Right hindlimb (tissue), 1 donor: ENCODE measurements at regions not wholly inside any gene's neighbourhood (a gene's known extent, or its start where the extent isn't known, plus 50 kb on each side); places are given as distances from the start of the nearest gene placed in this dataset.
"Not testable (repeated sequence)": the region's sequence is repeated elsewhere in the genome, so short reads cannot be mapped to it uniquely, and the experiment has no call there.

Experiments used
- DNase-seq: peaks from one replicate; pipeline ENCODE4 v3.0.0-alpha.2; 2018

DNA sequence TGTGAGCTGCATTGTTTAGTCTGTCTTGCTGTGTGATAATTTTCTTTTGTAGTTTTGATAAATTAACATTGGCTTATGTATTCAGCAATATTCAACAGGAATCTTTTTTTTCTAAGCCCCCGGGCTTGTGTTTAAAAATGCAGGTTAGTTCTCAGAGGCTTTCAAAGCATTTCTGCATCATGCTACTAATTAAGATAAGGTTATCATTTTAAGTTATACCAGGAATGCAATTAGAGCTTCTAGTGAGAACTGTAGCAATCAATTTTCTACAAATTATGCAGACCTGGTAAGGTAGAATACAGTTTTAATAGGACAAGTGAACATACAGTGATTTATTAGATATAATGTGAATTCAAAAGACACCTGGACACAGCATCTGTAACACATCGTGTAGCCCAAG, 179.2 kb downstream of the PRL start:
- no peak for DNase-seq

DNA sequence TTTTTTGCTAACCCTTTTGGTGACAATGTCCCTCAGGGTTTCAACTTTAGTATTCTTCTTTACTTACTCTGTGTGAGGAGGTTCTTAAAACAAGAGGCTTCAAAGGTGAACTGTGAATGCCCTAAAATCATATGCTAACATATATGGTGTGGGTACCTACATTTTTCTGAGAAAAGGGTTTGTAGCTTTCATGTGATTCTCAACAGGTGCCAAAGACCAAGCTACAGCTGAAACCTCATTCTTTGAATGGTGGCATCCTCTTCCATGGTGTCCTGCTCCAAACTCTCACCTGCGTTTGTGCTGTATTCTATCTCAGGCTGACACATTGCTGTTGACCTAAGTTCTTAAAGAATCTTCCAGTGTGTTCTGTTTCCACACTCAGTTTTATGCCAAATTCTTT, 177.3 kb downstream of the PRL start:
- no peak for DNase-seq

DNA sequence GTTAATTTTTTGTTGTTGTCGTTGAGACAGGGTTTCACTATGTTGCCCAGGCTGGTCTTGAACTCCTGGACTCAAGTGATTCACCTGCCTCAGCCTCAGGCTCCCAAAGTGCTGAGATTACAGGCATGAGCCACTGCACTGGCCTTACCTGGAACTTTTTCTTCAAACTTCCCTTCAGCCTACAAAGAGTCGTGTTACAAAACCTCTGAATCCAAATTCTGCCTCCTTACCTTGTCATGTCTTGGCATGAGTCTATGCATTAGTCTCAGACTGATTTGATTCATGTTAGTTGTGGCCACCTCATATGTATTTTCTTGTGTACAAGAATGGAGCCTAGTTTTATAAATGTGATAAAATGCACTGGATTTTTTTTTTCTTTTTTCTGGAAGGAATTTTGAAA, 172.1 kb downstream of the PRL start:
- no peak for DNase-seq

DNA sequence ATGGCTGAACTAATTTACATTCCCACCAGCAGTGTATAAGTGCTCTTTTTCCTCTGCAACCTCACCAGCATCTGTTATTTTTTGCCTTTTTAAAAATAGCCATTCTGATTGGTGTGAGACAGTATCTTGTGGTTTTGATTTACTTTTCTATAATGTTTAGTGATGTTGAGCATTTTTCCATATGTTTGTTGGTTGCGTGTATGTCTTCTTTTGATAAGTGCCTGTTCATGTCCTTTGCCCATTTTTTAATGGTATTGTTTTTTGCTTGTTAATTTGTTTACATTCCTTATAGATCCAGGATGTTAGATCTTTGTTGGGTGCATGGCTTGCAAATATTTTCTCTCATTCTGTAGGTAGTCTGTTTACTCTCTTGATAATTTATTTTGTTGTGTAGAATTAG, 169.9 kb downstream of the PRL start:
- no peak for DNase-seq

DNA sequence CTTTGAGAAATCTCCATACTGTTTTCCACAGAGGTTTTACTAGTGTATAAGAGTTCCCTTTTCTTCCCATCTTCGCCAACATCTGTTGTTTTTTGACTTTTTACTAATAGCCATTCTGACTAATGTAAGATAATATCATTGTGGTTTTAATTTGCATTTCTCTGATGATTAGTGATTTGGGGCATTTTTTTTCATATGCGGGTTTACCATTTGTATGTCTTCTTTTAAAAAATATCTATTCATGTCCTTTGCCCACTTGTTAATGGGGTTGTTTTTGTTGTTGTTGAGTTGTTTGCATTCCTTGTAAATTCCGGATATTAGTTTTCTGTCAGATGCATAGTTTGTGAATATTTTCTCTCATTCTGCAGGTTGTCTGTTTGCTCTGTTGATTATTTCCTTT, 167.1 kb downstream of the PRL start:
- DNase-seq: no peak

DNA sequence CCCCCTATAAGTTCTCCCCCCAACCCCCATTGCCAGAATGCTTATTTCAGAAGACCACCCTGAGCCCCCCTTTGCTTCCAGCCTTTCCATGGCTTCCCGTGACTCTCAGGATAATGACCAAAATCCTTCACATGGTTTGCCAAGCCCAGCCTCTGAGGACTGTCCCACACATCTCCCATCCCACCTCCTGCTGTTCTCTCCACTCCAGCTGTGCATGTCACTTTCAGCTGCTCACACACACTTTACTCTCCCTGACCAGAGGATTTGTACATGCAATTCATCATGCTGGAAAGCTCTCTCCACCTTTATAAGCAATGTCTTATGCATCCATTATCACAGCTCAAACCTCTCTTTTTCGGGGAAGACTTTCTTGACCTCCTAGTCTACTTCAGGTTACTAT, 164.2 kb downstream of the PRL start:
- peak; percentile 68 for DNase-seq

DNA sequence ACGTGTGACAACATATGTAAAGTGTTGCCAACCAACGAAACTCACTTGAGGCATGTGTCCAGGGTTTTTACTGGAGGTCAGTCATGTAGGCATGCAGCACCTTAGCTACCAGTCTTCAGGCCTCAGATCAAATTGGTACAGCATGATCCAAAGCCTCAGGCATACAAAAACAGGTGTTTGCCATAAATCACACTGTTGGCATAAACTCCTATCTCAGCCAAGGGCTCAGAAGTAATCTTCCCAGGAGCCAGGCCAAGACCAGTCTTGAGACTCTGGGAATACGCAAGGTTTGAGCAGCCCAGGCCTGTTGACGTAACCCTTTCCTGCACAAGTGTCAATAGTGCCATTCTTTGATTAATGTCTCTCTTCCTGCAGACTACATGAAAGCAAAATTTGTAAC, 163.5 kb downstream of the PRL start:
- DNase-seq: peak; percentile 34

DNA sequence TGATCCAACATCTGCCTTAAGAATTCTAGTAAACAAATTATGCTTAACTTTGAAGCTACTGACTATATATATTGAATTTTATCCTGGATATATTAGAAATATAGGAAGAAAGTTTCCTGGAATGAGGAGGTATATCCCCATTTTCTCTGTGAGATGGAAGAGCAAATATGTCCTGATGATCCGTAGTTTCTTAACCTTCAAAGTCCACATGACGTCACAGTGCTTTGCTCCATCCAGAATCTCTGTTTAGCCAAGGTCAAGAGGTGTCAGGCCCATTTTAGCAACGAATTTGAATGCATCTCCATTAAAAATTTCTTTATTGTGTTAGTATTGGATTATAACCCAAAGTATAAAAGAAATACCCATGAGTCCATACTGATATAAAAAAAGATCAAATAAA, 162.5 kb downstream of the PRL start:
- DNase-seq: no peak

DNA sequence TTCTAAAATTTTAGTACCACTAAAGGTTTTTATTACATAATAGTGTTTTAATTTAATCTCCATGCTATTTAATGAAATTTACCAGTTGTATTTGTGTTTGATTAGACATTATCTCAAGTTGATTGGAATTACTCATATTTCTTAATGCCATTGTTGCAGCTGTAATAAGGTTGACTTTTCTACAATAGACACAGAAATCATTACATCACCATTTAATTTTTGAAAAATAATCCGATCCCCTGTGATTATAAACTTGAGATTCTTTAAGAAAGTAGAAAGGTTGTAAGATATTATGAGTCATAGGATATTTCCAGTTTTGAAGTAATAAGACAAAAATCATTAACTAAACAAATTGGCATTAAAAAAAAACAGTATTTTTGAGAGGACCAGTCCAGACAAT, 161.4 kb downstream of the PRL start:
- DNase-seq: no peak

DNA sequence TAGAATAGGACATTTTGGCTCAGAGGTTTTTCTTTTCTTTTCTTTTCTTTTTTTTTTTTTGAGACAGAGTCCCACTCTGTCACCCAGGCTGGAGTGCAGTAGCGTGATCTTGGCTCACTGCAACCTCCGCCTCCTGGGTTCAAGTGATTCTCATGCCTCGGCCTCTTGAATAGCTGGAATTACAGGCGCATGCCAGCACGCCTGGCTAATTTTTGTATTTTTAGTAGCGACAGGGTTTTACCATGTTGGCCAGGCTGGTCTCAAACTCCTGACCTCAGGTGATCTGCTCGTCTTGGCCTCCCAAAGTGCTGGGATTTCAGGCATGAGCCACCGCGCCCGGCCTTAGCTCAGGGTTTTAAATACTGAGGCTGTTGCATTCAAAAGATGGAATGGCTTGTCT, 156.1 kb downstream of the PRL start:
- not testable (repeated sequence) for DNase-seq

DNA sequence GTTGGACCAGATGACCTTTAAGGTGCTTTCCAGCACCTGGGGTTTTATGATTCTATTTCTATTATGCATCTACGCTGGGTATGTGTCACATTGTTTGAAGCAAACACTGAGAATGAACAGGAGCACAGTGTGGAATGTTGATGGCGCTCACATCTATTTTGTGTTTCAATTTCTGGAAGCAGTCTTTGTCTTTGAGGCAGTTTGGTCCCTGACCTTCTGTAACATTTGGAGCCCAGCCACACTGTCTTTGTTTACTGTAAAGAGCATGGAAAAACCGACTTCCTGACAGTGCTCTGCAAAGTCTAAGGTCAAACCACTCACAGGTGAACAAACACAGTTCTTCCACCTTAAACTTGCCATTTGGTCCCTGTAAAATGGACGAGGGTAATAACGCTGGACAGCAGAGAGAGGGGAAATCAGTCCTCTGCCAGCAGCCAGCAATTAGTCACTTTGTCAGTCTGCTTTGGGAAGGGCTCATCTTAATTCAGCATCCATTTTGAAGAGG, 155.5 kb downstream of the PRL start:
- DNase-seq: peak; percentile 33

DNA sequence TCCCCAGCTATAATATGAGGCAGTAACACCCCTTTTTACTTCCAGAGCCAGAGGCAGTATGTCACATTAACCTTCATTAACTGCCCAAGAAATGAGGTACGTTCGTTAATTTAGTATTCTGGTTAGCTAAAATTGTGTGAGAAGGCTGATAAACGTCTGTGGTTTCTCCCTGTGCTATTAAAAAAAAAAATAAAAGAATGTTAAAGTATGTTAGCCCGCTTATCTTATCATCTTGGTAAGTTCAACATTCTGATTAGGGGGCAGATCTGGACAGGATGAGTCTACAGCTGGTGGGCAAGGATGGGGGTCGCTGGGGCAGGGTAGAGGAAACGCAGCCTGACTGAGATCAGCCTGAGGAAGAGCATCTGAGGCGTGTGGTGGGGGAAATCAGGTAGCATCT, 154.0 kb downstream of the PRL start:
- DNase-seq: no peak

DNA sequence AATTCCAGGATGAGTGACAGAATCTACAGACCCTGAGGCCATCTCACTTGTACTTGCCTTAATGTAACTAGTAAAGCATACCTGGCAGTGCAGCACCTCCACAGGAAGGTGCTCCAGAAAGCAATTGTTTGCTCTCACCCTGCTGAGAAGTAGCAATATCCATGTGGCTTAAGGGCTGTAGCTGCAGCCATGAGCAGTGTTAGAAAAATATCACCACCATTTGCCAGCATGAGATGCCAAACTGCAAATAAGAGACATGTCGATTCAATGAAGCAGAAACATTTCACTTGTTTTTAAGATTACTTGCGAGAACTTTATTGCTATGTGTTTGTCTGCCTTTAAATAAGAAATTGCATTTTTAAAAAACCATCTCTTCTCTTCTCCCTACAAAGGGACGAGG, 151.5 kb downstream of the PRL start:
- DNase-seq: no peak

DNA sequence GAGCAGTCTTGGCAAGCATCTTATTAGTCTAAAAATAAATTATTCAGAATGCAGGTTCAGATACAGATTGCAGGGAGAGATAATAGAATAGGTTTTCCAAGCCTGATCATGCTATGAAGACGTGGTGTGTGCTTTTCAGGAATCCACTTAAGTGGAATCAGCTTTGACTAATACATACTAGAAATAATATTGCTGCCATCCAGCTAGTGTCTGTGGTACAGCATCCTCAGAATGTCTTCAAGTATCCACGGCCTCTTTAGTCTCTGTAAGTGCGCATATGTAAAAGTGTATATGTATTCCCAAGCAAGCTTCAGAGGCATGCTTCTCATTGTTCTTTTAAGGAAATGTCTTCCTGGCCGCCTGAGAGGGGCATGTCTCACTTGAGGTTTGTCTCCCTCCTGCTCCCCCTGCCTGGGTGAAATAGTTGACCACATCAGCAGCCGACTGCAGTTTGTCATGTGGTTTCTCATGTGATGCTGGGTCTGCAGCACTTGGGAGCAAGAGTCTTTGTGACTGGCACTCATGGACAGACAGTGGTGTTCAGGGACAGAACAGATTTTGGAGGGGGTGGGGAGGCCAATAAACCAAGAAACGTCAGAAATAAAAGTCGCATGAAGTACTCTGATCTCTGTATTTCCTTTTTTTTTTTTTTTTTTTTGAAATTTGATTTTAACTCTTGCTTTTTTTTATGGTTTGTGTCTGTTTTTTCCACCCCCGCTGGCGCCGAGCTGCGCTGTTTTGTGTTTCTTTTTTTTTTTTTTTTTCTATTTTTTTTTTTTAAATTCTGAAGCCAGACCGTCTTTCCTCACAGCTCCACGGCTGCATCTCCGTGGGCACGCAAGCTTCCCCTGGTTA, 150.8 kb downstream of the PRL start:
- DNase-seq: peak; percentile 74

DNA sequence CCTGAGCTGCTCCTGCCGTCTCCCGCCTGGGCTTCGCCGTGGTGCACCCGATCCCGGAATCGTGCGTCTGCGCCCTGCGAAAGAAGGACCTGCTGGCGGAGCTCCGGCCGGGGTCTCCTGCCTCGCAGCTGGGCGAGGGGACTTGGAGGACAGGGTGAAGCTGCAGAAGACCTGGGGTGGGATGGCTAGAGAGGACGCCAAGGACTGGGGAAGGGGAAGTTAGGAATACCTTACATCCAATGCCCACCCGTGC, 150.2 kb downstream of the PRL start:
- DNase-seq: peak; percentile 38

DNA sequence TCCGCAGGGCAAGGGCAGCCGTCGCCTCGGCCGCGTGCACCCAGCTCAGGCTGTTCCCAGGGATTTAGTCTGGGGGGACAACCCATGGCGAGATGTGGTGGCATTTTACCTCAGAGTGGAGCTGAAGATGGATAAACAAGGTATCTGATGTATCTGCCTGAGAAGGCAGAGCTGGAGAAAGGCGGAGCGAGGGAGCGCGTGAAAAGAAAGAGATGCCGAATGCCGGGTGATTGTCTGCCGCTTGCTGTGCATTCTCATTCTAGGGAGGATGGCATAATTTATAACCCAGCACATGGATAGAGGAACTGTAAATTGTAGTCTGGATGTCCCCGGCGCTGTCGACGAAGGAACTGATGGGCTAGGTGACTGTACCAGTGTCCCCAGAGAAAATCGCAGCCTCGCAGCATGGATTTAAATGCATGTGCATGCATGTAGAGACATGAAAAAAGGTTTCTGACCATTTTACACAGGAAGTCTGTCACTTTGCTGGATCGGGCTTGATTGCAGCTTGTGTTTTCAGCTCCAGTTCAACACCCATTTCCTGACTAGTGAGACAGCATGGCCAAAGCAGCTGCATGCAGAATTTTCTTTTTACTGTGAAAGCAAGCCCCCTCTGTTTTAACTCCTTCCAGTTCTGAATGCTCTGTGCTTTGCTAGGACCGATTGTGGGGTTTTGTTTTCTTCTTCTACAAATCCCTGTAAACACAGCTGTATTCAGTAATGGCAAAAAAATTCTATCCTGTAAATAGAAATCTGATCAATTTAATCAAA, 149.7 kb downstream of the PRL start:
- DNase-seq: peak; percentile 73

DNA sequence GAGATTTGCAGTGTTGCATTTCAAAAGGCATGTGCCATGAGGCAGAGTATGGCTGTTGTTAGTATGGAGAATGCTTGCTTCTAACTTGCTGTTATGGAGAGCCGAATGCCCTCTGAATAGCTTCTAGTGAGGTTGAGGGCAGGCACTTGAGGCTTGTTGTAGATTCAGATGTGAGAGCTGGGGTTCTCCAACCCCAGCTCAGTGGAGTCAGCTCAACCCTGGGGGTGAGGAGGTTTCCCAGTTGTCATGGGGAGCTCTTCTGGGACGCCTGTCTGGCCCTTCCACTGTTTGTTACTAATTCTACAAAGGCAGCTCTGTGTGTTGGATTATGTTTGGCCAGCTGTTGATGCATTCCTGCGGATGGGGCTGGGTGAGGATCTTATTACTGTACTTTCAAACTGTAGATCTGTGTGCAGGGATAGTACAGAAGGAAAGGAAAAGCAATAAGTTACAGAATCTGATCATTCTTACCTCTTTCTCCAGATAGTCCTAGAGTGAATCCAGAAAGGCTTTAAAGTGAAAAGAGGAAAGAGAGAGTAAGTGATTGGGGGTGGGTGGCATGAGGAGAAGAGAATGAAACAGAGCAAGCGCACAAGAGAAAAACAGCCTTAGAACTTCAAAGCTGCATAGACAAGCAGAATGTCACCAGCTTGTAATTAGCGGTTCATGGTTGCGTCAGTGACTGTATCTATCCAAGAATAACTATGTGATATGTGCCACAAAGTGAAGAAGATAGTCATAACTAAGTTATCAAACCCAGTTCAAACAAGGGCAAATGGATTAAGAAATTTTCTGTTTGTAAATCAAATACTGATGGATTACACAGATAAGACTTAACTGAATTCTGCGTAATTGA, 148.7 kb downstream of the PRL start:
- peak; percentile 91 for DNase-seq

DNA sequence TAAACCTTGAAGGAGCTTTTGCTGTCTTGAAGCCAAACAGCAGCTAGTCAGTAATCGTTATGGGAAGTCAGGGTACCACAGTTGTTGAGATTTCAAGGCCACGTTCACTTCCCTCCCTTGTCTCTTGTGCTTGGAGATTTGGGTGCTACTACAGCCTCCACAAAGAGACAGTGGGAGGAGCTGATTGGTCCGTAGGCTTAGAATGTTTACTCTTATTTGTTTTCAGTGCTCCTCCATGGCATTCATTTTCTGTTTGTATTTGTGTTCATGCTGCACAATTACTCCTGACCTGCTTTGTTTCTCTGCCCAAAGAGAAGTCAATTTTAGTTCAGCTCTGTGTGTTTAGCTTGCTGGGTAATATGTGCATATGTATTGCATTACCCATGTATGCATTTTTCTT, 147.7 kb downstream of the PRL start:
- no peak for DNase-seq

DNA sequence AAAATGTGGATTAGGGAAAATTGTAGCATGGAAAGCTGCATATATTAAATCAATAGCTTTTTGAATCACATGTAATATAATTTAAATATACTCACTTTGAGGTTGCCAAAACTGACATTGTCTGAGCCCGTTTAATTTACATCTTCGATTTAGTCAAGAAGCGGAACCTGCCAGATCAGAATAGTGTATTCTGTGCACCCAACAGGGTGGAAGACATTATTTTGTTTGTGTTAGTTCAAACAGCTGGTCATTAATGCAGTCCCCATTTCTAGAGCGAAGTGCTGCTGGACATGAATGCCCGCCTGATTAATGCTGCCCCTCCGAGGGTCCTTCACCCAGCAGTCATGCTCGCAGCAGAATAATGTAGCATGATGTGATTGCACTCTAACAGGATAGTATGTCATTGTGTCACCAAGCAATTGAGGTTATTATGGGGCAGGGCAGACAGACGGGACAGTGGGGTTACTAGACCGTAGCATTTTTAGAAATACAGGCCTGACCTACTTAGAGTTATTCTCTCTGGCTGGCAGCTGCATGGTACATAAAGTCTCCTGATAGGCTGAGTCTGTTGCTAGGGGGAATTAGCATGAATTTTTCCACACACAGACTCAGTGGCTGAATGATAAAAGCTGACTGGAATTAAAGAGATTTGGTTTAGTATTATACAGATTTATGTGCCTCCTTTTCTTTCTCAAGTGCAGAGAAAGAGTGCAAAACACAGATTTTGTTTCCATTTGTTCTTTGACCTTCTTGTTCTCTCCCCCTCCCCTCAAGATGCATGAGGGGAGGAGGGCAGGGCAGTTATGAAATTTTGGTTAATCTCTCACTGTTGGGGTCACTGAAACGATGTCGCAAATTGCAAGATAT, 147.1 kb downstream of the PRL start:
- peak; percentile 59 for DNase-seq

DNA sequence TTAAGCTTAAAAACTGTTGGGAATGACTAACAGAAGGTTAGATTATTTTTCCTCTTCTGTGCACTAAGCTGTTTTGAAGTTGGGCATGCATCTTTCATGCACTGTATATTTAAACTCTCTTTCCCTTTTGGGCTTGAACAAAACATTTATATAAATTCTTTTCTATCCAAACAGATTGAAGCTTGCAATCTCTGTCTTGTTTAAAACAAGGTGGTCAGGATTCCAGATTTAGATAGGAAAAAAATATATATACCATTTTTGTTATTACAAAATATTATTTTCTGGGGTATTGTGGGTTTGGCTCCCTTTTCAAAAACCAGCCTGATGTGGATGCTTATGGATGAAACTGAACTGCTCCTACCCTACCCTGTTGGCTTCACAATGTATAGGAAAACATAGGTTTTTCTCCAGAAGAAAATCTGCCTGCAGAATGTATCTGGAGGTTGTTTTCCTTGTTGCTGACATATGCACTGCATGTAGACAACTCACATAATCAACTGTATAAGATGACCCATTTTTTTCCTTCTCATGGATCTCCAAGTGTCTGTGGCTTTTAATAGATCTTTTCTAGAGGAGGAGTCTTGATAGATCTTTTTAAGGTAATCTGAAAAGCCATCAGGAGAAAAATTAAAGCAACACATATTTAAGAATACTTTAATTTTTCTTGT, 146.3 kb downstream of the PRL start:
- no peak for DNase-seq

DNA sequence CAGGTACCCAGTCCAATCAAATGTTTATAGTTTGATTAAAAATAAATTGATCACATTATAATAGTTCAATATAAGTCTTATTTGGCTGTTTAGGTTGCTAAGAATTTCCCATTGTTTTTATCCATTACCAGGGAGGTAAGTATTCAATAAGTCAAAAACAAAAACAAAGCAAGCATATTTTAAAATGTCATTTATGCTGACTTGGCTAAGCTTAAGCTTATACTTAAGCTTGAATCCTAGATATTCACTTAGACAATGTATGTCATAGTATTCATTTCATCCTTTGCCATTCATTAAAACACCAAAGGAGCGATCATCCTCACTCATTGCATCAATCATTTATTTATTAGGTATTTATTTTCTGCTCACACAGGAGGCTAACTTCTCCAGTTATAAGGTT, 144.9 kb downstream of the PRL start:
- DNase-seq: no peak

DNA sequence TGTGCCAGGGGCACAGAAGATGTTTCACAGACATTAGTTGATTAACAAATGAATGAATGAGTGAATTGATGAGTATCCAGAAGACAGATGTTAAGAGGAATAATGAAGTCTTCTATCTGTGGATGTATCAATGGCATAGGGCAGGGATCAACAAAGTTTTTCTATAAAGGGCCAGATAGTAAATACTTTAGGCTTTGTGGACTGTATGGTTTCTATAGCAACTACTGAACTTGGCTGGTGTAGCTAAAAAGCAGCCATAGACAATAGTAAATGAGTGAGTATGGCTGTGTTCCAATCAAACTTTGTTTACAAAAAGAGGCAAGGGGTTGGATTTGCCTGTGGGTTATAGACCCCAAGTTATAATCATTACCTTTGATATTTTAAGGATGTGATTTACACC, 144.0 kb downstream of the PRL start:
- no peak for DNase-seq
